DOHH2 (cell line): ENCODE measurements at regions not wholly inside any gene's neighbourhood (a gene's known extent, or its start where the extent isn't known, plus 50 kb on each side); places are given as distances from the start of the nearest gene placed in this dataset.
A peak's percentile ranks its signal among the peaks of the same experiment; 100 is the strongest.

ENCODE experiments used
- H3F3A ChIP-seq: fragments of 200-600 bp; sonication (generic), shearing (Covaris generic); 2 replicates; pipeline ENCODE4 v1.6.0; 2016; ENCODE audit warnings: antibody characterized with exemption, mild to moderate bottlenecking; ENCODE audit not compliant: control insufficient read depth, insufficient read depth
- H3K27ac ChIP-seq: fragments of 200-600 bp; sonication (generic); 2 replicates; pipeline ENCODE4 v1.5.1; 2014; ENCODE audit warnings: low read depth, mild to moderate bottlenecking, low read length, moderate library complexity
- H3K27me3 ChIP-seq: fragments of 200-600 bp; sonication (generic); 2 replicates; pipeline ENCODE4 v1.6.1; 2014; ENCODE audit warnings: mild to moderate bottlenecking, low read length, mixed read lengths; ENCODE audit not compliant: control insufficient read depth
- H3K36me3 ChIP-seq: fragments of 200-600 bp; sonication (generic); 2 replicates; pipeline ENCODE4 v1.6.1; 2014; ENCODE audit warnings: mild to moderate bottlenecking, low read length, moderate library complexity, mixed read lengths; ENCODE audit not compliant: control insufficient read depth
- H3K4me1 ChIP-seq: fragments of 200-600 bp; sonication (generic); 2 replicates; pipeline ENCODE4 v1.6.1; 2014; ENCODE audit warnings: mild to moderate bottlenecking, low read length, mixed read lengths; ENCODE audit not compliant: control insufficient read depth
- H3K4me2 ChIP-seq: fragments of 200-600 bp; sonication (generic); 2 replicates; pipeline ENCODE4 v1.6.0; 2014; ENCODE audit warnings: mild to moderate bottlenecking, low read length, moderate library complexity
- H3K4me3 ChIP-seq: fragments of 200-600 bp; sonication (generic); 2 replicates; pipeline ENCODE4 v1.5.1; 2014; ENCODE audit warnings: mild to moderate bottlenecking, low read length, mixed read lengths
- H3K79me2 ChIP-seq: fragments of 200-600 bp; sonication (generic); 2 replicates; pipeline ENCODE4 v1.6.1; 2014; ENCODE audit warnings: mild to moderate bottlenecking, low read length, mixed read lengths; ENCODE audit not compliant: control insufficient read depth
- H3K9me2 ChIP-seq: fragments of 200-600 bp; sonication (generic); replicated peaks from 2 replicates; pipeline ENCODE4 v1.6.1; 2014; ENCODE audit warnings: mild to moderate bottlenecking, low read length, mixed read lengths; ENCODE audit not compliant: control insufficient read depth
- H3K9me3 ChIP-seq: fragments of 200-600 bp; sonication (generic); 2 replicates; pipeline ENCODE4 v1.6.1; 2014; ENCODE audit warnings: antibody characterized with exemption, low read length, mixed read lengths; ENCODE audit not compliant: control insufficient read depth, insufficient read depth
- H4K20me1 ChIP-seq: fragments of 200-600 bp; sonication (generic); 2 replicates; pipeline ENCODE4 v1.6.0; 2014; ENCODE audit warnings: low read depth, mild to moderate bottlenecking, antibody characterized with exemption, low read length, moderate library complexity; ENCODE audit not compliant: control insufficient read depth, insufficient read depth
- EZH2phosphoT487 ChIP-seq: fragments of 200-600 bp; sonication (generic); IDR thresholded peaks from 2 replicates; pipeline ENCODE4 v1.6.1; 2017; ENCODE audit warnings: borderline replicate concordance, mild to moderate bottlenecking, antibody characterized with exemption, low read length, moderate library complexity, mixed read lengths
- TF ChIP-seq, protein P1 (sequence below): fragments of 200-600 bp; sonication (generic); IDR thresholded peaks from one replicate; pipeline ENCODE4 v1.5.1; 2014; ENCODE audit warnings: antibody characterized with exemption, mild to moderate bottlenecking, low read depth, low read length; ENCODE audit not compliant: poor library complexity, severe bottlenecking

DNA sequence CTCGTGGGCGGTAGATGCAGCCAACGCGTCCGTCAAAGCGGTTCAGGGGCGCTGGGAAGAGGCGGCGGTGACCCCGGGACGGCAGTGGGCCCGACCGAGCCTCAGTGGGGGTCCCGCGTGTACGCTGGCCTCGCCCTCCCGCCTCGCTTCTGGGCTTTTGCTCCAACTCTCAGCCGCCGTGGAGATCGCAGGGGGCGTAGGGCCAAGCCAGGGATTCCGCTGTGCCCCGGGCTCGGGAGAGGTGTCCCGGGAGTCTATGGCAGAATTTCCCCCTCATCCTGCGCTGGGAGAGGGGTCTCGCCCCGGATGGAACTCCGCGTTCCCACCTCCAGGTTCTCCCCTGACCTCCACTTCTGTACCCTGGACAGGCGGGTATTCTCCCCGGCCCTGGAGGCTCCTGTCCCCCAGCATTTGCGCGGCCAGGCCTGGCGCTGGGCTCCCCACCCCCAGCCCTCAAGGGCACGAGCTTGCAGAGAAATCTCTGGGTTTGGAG lies 131.9 kb downstream of the MRPL36 start:
- no peaks in the 10 kb centered on the region for H3K9me3 ChIP-seq
- H3K27ac ChIP-seq: no peak overlapping the region
- peaks cover 50% of the 10 kb centered on the region for H3K27me3 ChIP-seq
- no peaks in the 10 kb centered on the region for H4K20me1 ChIP-seq
- peaks cover 13% of the 10 kb centered on the region for H3K4me1 ChIP-seq
- H3K79me2 ChIP-seq: no peaks in the 10 kb centered on the region
- TF ChIP-seq EZH2phosphoT487: no peak
- TF ChIP-seq, protein P1, sequence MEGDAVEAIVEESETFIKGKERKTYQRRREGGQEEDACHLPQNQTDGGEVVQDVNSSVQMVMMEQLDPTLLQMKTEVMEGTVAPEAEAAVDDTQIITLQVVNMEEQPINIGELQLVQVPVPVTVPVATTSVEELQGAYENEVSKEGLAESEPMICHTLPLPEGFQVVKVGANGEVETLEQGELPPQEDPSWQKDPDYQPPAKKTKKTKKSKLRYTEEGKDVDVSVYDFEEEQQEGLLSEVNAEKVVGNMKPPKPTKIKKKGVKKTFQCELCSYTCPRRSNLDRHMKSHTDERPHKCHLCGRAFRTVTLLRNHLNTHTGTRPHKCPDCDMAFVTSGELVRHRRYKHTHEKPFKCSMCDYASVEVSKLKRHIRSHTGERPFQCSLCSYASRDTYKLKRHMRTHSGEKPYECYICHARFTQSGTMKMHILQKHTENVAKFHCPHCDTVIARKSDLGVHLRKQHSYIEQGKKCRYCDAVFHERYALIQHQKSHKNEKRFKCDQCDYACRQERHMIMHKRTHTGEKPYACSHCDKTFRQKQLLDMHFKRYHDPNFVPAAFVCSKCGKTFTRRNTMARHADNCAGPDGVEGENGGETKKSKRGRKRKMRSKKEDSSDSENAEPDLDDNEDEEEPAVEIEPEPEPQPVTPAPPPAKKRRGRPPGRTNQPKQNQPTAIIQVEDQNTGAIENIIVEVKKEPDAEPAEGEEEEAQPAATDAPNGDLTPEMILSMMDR: no peak
- no peaks in the 10 kb centered on the region for H3K36me3 ChIP-seq
- H3K9me2 ChIP-seq: no peaks in the 10 kb centered on the region
- 0 out of 2 replicates have a peak, but pooled peaks cover 3% of the 10 kb centered on the region for H3F3A ChIP-seq
- no peak overlapping the region for H3K4me2 ChIP-seq
- H3K4me3 ChIP-seq: no peak overlapping the region

- no peaks in the 10 kb centered on the region for H4K20me1 ChIP-seq
- H3K27me3 ChIP-seq: peaks cover 47% of the 10 kb centered on the region
- peak overlapping the region; percentile 53 for H3K4me2 ChIP-seq
- 0 out of 2 replicates have a peak, but pooled peaks cover 3% of the 10 kb centered on the region for H3F3A ChIP-seq
- TF ChIP-seq EZH2phosphoT487: no peak
- TF ChIP-seq, protein P1: peak; percentile 45
- H3K9me2 ChIP-seq: no peaks in the 10 kb centered on the region
- no peaks in the 10 kb centered on the region for H3K36me3 ChIP-seq
- H3K9me3 ChIP-seq: no peaks in the 10 kb centered on the region
- H3K4me3 ChIP-seq: peak overlapping the region; percentile 24; the same call in 1 of the 2 replicates
- no peaks in the 10 kb centered on the region for H3K79me2 ChIP-seq
- H3K27ac ChIP-seq: no peak overlapping the region
- H3K4me1 ChIP-seq: peaks cover 13% of the 10 kb centered on the region
These were observed 132.6 kb downstream of the MRPL36 start for GRCh38 chr5:1666812-1667588.

DNA sequence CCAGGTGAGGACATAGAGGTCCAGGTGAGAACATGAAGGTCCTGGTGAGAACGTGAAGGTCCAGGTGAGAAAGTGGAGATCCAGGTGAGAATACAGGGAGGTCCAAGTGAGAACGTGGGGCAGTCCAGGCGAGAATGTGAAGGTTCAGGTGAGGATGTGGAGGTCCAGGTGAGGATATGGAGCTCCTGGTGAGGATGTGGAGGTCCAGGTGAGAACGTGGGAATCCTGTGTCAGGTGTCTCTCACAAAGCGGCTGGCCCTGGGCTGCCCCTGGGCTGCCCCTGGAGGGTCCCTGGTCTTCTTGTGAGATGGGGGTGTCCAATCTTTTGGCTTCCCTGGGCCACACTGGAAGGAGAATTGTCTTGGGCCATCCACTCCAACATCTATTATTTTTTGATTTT lies 133.4 kb downstream of the MRPL36 start:
- H3K4me2 ChIP-seq: no peak overlapping the region
- no peak for TF ChIP-seq EZH2phosphoT487
- TF ChIP-seq, protein P1: no peak
- 0 out of 2 replicates have a peak, but pooled peaks cover 3% of the 10 kb centered on the region for H3F3A ChIP-seq

More for the DNA sequence above, 133.4 kb downstream of the MRPL36 start:
- Histone ChIP-seq H4K20me1 (no peaks in the 10 kb centered on the region), H3K4me3 (no peak overlapping the region), H3K9me3 (no peaks in the 10 kb centered on the region), H3K4me1 (peaks cover 13% of the 10 kb centered on the region), H3K9me2 (no peaks in the 10 kb centered on the region), H3K27me3 (peaks cover 47% of the 10 kb centered on the region), H3K27ac (no peak overlapping the region), H3K36me3 (no peaks in the 10 kb centered on the region), H3K79me2 (no peaks in the 10 kb centered on the region)
